ENCODE measurements at regions not wholly inside any gene's neighbourhood (a gene's known extent, or its start where the extent isn't known, plus 50 kb on each side); places are given as distances from the start of the nearest gene placed in this dataset.

DNA sequence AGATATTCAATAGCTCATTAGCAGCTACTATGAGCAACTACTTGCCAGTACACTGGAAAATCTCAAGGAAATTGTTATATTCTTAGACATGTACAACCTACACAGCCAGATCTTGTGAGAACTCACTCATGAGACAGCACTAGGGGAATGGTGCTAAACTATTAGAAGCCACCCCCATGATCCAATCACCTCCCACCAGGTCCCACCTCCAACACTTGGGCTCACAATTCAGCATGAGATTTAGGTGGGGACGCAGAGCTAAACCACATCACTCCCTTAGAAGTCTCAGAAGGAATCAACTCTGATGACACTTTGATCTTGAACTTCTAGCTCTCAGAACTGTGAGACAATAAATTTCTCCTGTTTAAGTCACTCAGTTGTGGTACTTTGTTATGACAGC is 418.3 kb upstream of the SPHKAP start:
- H3K4me3 ChIP-seq = no peak overlapping the region
- H3K27ac ChIP-seq = no peak overlapping the region
- no peak for DNase-seq (ENCODE audit: low spot score)
- TF ChIP-seq, protein P1, sequence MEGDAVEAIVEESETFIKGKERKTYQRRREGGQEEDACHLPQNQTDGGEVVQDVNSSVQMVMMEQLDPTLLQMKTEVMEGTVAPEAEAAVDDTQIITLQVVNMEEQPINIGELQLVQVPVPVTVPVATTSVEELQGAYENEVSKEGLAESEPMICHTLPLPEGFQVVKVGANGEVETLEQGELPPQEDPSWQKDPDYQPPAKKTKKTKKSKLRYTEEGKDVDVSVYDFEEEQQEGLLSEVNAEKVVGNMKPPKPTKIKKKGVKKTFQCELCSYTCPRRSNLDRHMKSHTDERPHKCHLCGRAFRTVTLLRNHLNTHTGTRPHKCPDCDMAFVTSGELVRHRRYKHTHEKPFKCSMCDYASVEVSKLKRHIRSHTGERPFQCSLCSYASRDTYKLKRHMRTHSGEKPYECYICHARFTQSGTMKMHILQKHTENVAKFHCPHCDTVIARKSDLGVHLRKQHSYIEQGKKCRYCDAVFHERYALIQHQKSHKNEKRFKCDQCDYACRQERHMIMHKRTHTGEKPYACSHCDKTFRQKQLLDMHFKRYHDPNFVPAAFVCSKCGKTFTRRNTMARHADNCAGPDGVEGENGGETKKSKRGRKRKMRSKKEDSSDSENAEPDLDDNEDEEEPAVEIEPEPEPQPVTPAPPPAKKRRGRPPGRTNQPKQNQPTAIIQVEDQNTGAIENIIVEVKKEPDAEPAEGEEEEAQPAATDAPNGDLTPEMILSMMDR (IDR thresholded peaks at IDR 0.05) = no peak

DNA sequence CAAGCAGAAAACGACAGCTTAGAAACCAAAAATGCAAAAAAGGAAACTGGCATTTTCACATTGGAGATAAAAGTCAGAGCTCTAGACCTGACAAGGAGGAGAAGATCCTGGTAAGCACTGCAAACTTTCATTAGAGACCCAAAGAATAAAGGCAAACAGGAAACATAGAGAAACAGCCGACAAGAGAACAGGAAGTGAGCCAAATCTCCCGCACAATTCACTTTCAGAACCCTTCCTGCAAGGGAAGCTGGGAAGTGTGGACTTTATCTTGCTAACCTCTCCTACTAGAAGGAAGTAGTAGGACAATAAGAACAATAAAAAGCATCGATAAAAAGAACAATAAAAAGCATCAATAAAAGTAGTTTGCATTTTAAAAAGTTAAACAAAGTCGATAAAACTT is 417.8 kb upstream of the SPHKAP start:
- TF ChIP-seq, protein P1 (IDR thresholded peaks at IDR 0.05) = no peak
- no peak overlapping the region for H3K27ac ChIP-seq
- H3K4me3 ChIP-seq = no peak overlapping the region
- DNase-seq (ENCODE audit: low spot score) = no peak

DNA sequence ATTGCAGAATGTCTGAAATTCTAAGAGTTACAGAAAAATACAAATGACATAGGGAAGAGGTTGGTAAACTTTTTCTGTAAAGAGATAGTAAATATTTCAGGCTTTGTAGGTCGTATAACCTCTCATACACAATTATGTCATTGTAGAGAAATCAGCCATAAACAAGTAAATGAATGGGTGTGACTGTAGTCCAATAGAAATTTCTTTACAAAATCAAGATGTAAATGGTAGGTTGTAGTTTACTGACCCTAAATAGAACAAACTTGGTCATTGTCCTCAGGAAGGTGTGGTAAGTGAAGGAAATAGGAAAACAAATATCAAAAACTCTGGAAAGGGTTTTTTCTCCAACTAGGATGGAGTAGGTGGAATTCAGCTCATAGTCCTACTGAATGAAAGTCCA is 415.5 kb upstream of the SPHKAP start:
- DNase-seq (ENCODE audit: low spot score) = no peak
- H3K4me3 ChIP-seq = no peak overlapping the region
- no peak overlapping the region for H3K27ac ChIP-seq
- TF ChIP-seq, protein P1 (IDR thresholded peaks at IDR 0.05) = no peak

DNA sequence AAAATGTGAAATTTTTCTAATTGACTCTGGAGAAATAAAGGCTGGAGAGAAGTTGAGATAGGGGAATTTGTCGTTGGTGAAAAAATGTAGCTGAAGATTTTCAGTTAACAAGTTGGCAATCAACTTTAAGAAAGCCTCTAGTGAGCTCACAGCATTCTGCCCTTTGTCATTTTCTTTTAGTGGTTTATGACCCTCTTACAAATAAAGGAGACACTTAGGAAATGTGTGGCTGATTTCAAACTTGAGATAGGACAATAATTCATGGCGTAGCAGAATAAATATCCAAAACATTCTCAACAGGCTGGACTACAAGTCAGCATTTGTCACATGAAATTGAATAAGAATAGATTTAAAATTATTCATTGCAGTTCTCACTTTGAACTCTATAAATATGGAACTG is 412.5 kb upstream of the SPHKAP start:
- no peak overlapping the region for H3K27ac ChIP-seq
- TF ChIP-seq, protein P1 (IDR thresholded peaks at IDR 0.05) = no peak
- DNase-seq (ENCODE audit: low spot score) = no peak
- no peak overlapping the region for H3K4me3 ChIP-seq

DNA sequence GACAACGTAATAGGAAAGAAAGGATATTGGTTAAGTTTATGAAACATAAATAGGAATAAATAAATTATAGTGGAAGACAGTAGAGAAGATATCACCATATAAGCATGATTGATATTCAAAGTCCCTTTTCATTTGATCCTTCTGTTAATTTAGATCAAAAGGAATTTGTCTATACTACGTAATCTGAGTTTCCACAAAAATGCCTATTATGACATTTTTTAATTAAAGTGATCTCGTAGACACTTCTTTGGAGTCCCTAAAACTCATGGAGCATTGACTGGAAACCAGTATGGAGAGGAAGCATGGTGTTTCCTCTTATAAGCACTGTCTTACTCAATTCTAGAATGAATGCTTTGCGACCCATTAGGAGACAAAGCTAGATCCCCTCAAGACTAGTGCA is 411.4 kb upstream of the SPHKAP start:
- Histone ChIP-seq H3K4me3 (no peak overlapping the region), H3K27ac (no peak overlapping the region)
- DNase-seq (ENCODE audit: low spot score) = no peak
- TF ChIP-seq, protein P1 (IDR thresholded peaks at IDR 0.05) = no peak

DNA sequence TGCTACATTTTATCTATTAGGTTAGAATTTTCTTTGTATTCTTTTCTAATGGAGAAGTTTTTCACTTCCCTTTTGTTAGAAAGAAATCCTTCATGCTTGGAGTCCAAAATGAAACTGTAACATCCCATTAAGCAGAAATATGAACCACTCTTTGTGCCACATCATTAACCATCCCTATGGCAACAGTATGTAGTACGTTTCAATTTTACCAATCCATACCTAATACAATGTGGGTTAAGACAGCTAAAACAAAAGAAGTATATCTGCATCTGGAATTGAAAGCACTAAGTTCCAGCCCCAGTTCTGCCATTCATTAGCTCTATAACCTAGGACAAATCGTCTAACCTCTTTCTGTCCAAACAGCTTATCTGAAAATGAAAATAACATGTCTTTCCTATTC is 409.2 kb upstream of the SPHKAP start:
- DNase-seq (ENCODE audit: low spot score) = no peak
- Histone ChIP-seq H3K4me3 (no peak overlapping the region), H3K27ac (no peak overlapping the region)
- TF ChIP-seq, protein P1 (IDR thresholded peaks at IDR 0.05) = no peak

DNA sequence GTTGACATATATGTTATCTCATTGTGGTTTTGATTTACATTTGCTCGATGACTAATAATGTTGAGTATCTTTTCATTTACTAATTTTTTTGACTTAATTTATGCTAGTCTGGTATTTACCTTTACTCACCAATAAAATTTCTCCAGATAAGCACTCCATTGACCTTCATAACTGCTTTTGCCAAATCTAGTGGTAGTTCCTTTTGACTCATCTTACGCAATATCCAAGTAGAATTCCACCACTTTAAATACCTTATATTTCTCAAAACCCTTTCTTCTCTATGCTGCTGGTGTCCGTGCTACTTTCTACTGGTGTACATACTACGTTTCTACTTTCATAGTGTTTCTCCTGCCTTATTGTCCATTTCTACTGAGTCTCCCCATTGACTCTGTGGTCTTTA is 407.6 kb upstream of the SPHKAP start:
- H3K4me3 ChIP-seq = no peak overlapping the region
- TF ChIP-seq, protein P1 (IDR thresholded peaks at IDR 0.05) = no peak
- no peak overlapping the region for H3K27ac ChIP-seq
- no peak for DNase-seq (ENCODE audit: low spot score)
